ENCODE measurements at regions not wholly inside any gene's neighbourhood (a gene's known extent, or its start where the extent isn't known, plus 50 kb on each side); places are given as distances from the start of the nearest gene placed in this dataset.

DNA sequence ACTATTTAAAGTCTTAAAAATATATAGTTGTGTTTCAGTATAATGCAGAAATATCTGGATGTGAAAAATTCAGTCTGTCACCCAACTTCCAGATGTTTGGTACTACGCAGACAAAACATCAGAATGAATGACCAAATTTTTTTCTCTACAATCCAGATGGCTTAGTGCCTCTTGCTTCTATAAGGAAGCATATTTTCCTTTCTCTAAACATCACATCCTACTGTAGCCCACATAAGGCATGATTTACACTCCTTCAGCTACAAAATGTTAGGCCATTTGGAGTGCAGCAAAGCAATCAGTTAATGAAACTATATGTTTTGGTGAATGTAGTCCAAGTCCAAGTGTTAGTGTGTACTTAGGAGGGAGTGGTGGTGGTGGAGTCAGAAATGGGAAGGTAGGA lies 162.9 kb upstream of the SIX2 start:
- no peak for DNase-seq

- DNase-seq: no peak
These were observed 161.9 kb upstream of the SIX2 start for GRCh38 chr2:45171136-45171501.

DNA sequence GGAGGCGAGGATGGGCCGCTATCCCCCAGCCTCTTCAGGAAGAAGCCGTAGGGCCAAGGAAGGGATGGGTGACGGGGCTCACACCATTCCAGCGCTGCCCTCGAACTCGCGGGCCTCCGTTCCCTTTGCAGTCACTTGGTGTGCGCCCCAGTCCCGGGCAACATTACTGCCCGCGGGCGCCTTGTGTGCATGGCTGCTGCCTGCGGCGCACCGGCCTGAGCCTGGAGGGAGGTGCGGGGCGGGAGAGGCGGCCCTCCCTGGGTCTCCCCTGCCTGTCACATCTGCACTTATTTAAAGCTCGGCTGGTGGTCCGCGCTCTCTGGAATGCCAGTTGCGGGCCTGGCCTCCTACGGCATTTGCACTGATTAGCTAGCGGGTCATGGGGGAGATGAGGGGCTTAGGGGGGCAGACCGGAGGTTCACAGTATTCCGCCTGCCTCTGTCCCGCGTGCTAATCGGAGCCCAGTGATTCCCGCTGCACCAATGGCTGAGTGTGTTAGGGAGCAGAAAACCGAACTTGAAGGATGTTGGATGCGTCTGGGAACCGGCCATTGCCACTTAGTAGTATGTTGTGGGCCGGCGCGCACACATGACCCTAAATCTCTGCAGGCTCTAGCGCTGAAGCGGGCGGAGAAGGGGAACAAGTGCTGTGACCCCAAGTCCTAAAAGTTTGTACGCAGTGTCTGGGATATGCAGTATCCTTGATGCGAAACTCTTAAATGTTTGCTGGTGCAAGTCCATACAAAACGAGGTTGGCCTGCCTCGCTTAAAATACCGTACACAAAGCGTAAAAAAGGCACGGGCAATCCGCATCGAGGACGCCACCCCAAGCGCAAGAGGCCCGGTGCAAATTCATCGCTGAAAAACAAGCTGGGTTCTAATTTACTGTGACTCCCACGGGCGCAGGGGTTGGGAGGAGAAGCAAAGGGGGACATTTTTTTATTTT lies 161.2 kb upstream of the SIX2 start:
- DNase-seq: no peak

GRCh38 chr2:45169339-45170190 lies 160.3 kb upstream of the SIX2 start:
- no peak for DNase-seq

DNA sequence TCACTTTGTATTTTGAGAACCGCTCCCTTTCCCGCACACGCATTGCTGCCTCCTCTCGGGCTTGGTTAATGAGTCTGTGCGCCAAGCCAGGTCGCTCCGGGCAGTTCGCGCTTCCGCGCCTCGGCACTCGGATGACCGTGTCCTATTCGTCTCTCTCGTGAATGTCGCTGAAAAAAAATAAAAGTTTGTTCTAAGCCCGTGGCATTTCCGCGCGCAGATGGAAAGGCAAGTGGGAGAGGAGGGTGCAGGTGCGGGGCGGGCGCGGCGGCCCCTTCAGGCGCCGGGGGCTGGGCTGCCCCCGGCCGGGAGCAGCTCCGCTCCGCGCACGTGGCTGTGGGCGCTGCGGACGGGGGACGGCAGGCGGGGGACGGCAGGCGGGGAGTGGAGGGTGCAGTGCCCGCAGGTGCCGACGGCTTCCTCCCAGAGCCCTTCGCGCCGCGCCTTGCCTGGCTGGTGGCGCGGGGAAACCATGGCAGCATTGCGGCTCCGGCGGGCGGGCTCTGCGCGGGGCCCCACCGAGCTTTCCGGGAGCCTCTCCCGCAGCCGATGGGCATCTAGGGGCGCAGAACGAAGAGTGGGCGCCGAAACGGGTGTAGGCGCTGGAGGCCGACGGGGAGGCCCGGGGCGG lies 159.6 kb upstream of the SIX2 start:
- no peak for DNase-seq

DNA sequence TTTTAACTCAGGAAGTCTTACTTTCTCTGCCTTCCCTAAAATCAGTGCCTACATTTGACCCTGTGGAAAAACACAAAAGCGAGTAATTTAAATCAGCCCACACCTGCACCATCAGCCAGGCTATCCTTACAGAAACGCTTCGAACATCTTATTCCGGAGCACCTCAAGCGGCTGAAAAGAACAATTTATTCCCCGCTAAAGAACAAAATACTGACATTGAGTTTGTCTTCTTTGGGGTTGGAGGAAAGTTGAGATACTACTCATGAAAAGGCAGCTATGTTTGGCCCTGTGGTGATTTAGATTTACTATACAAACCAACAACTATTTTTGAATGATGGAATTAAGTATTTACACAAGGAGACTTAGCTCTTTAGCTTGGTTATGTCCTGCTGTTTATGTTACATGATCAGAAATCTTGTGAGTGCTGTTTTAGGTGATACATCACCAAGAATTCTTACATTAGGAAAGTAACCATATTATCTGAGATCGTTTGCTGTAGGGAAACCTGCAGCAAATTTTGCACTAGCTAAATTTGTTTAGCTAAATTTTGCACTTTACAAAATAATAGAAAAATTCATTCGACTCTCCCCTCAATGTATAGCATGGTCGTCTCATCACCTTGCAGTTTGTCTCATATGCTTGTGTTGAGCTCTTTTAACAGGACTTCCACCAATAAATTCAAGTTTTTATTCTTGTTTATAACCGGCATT lies 158.8 kb upstream of the SIX2 start:
- no peak for DNase-seq

DNA sequence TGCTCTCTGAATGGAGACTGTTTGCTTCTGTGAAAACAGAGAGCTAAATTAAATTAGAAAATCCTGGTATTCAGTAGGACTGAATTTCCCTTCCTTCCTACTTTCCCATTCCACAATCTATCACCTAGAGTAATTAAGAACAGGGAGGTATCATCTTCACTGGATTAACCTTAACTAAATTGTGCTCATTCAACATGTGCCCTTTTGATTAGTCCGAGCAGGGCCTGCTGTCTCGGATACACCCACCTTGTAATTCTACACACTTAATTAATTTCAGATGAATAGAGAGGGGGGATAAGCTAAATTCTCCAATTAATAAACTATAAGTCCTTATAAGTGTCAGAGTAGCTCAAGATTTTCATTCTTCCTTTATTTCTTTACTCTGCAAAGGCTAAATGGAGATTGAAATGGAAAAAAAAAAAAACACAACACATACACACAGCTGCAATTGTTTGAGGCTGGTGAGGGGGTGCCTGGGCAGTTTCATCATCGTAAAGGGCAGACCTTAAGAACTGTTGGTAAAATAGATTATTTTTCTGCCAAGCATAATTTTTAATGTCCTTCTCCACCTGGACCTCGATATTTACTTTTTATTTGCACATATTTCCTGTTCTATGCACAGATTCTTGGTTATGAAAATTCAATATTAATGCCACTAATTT lies 157.1 kb upstream of the SIX2 start:
- DNase-seq: no peak

DNA sequence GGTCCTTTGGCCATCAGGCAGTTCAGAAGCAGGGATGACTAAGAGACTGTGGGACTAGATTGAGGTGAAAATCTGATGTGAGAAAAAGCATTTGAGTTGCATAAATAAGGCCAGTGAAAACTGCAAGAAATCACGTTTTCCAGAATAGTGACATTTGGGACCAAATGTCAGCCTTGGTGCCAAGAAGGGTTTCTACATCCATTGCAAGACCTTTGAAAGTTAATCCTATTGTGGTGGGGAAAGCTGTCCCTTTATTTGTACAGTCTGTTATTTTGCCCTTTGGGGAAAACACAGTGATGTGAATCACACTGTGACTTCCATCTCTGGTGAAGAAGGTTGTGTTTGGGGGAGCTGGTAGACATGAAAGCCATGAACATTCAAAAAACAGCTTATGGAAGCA lies 153.5 kb upstream of the SIX2 start:
- DNase-seq: no peak

- DNase-seq: no peak
These were observed 147.4 kb upstream of the SIX2 start for GRCh38 chr2:45156605-45157004.

GRCh38 chr2:45154606-45155155 lies 145.4 kb upstream of the SIX2 start:
- DNase-seq: no peak

DNA sequence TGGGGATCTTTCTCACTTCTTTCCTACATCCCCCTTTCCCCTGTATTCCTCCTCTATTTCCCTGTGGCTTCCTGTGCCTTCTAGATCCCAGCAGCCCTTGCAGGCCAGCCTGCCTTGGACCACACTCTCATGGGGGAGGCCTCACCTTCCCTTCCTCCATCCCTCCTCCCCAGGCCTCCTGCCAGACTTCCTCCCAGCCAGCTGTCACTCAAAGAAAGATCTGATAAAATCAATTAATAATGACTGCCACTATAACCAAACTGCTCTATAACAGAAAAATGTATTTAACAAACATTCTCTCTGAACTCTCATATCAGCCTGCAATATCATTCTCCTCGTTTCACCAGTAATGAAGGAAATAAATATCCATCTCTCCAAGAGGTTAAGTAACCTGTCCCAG lies 144.9 kb upstream of the SIX2 start:
- no peak for DNase-seq

DNA sequence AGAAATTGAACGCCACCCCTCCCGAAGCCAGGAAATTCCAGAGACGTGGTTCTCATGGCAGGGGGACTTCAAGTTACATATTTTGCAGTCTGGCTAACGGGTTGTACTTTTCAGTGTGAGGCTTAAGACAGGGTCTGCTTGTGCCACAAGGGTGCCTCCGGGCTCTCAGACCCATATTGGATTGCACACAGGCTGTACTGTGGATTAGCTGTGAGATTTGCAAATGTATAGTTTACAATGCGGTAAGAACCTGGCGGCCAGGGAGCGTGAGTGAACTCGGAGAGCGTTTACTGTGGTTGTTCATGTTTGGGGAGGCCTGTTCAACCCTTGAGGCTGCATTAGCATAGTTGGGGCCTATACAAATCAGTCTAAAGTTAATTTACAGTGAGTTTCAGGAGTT lies 143.9 kb upstream of the SIX2 start:
- DNase-seq: no peak

DNA sequence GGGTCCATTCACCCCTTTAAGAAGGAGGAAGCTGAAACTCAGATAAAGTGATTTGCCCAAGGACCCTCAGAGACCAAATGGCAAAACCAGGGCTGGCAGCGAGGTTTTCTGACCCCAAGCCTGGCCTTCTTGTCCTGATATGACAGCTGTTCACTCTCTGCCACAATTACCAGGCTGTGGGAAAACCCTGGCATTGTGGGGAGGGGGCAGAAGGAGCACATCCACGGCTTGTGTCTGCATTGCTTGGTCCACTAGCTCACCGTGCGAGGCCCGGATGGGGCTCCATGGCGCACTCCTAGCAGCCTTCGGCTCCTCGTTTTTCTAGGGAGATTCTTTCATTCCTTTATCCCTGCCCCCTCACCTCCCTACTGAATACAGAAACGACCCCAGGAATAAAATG lies 143.4 kb upstream of the SIX2 start:
- no peak for DNase-seq

GRCh38 chr2:45145073-45145899 lies 136.0 kb upstream of the SIX2 start:
- no peak for DNase-seq

GRCh38 chr2:45141883-45142866 lies 132.9 kb upstream of the SIX2 start:
- no peak for DNase-seq

GRCh38 chr2:45140675-45141074 lies 131.4 kb upstream of the SIX2 start:
- no peak for DNase-seq

DNA sequence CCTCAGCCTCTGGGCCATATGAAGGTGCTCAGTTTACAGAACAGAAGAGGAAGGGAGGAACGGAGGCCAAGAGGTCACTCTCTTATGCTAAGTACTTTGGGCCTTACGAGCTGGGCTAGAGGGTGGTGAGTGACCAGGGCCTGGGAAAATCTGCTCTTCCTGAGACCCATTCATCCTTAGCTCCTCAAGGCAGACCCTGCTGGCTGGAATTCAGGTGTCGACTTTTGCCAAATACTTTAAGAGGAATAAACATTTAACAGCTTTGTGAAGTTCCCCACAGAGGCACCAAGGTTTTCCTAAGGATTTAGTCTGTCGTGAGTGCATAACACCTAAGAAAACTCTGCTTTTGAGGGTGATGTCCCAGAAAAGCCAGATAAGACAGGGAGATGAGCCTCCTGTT lies 129.7 kb upstream of the SIX2 start:
- DNase-seq: no peak

GRCh38 chr2:45137966-45138695 lies 128.9 kb upstream of the SIX2 start:
- DNase-seq: no peak

GRCh38 chr2:45134726-45135125 lies 125.5 kb upstream of the SIX2 start:
- peak; percentile 65 for DNase-seq
